ENCODE measurements at regions not wholly inside any gene's neighbourhood (a gene's known extent, or its start where the extent isn't known, plus 50 kb on each side); places are given as distances from the start of the nearest gene placed in this dataset.
"Not testable (repeated sequence)": the region's sequence is repeated elsewhere in the genome, so short reads cannot be mapped to it uniquely, and the experiment has no call there.

DNA sequence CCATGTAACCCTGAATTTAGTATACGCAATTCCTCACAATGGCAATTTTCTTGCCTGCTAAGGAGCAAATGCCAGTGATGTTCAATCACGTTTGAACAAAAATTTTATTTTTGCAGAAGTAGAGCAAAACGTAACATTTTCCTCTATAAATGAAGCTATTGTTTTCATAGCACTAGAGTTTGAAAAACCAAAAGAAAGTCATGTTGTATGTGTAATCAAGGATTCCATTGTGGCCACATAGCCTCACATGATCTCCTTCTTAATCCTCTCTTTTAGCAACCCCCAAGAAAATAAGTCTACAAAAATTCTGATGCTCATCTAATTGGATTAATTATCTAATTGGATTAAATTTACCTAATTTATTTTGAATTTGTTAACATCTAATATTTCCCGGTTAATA lies 1217.4 kb upstream of the FLRT2 start:
- no peak for DNase-seq (ENCODE audit: low spot score)

DNA sequence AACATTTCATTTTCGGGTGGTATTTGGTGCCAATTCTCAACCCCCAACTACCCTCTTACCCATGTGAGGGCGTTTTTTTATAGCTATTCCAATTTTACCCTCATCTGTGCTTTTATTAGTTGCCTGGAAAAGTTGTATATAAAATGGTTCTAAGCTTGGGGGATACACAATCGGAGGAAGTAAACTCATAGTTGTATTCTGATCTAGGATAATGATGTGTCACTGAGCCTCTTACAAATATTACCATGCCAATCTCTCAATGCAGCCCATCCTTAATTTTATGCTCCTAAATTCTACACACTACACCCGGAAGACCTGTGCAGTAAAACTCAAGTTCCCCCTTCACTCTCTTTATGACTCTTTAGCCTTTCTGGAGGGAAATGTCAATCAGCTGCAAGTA lies 1206.5 kb upstream of the FLRT2 start:
- no peak for DNase-seq (ENCODE audit: low spot score)

DNA sequence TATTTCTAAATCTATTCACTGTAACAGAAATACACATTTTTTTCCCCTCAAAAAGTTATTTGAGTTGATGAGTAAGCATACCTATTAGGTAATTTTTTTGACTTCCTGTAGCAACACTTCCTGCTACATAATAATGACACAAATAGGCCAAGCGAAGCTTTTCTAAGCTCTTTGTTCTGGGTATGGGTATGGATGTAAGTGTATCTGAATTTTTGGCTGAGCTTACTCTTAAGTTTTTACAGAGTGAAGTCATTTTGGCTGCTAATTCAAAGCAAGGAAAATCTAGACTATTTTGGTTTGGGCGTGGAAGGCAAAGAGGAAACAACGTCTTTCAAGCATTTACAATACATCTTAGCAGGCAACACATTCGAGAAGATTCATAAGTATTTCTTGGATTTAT lies 1206.0 kb upstream of the FLRT2 start:
- peak; percentile 47 for DNase-seq (ENCODE audit: low spot score)

DNA sequence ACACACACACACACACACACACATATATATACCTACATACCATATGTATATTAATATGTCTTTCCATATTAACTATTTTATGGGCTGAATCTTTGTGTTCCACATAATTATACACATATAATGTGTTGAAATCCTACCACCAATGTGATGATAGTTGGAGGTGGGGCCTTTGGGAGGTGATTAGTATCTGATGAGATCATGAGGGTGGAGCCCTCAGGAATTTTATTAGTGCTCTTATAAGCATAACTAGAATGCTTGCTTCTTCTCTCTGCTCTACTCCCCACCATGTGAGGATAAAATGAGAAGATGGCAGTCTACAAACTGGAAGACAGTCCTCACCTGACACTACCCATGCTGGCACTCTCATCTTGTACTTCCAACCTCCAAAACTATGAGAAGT lies 1193.5 kb upstream of the FLRT2 start:
- DNase-seq (ENCODE audit: low spot score): no peak

DNA sequence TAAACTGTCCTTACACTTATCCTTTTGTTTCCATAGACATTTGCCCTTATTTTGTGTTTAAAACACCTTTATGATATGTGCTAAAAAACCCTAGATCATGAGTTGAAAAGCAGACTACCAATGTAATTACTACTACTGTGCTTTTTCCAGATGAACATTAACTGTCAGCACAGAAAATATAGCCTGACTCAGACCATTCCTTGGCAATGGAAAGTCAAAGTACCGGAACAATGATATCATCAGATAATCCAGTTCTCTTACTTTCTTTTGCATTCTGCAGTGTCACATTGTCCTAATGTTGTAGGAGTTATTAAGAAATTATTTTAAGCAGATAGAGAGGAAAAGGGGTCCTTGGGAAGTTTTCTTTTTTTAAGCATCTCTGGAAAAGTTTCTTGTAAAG lies 1189.0 kb upstream of the FLRT2 start:
- peak; percentile 34 for DNase-seq (ENCODE audit: low spot score)

DNA sequence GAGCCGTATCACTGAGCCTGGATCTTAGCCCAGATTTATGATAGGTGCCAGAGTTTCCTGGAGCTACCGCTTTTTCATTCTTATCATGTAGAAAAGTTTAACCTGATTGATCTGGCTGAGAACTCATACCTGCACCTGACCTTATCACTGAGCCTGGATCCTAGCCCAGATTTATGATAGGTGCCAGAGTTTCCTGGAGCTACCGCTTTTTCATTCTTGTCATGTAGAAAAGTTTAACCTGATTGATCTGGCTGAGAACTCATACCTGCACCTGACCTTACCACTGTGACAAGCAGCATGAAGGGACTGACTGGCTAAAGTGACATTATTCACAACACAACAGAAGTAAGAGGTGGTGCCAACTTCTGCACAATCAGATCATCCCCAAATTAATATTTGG lies 1188.1 kb upstream of the FLRT2 start:
- DNase-seq (ENCODE audit: low spot score): not testable (repeated sequence)

DNA sequence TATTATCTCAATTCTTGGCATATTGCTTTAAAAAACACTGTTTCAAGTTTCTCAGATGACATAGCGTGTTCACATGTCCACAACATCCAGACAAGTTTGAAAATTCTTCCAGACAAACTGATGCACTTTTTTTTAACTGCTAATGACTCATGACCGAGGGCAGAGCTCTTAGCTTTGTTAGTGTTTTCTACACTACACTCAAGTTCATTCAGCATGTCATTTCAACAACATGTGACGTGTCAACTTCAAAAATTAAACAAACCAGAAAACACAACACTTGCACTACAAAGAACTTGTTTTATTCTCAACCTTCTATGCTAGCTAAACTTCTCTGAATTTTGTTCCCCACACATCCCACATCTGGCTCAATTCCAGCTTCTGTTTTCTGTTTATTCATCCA lies 1186.3 kb upstream of the FLRT2 start:
- DNase-seq (ENCODE audit: low spot score): peak; percentile 29

DNA sequence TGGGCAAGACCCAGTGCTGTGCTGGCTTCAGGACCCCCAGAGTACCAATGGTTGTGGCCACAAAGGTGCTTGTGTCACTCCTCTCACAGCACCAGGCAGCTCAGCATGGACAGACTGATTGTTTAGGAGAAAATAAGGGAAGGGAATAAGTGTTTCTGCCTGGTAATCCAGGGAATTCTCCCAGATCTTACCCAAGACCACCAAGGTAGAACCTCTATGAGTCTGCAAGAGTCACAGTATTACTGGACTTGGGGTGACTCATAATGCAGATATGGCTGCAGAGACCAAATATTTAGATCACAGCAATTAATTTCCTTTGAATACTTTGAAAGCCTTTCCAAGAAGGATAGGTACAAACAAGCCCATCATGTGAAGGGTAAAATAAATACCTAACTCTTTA lies 1178.3 kb upstream of the FLRT2 start:
- DNase-seq (ENCODE audit: low spot score): no peak

DNA sequence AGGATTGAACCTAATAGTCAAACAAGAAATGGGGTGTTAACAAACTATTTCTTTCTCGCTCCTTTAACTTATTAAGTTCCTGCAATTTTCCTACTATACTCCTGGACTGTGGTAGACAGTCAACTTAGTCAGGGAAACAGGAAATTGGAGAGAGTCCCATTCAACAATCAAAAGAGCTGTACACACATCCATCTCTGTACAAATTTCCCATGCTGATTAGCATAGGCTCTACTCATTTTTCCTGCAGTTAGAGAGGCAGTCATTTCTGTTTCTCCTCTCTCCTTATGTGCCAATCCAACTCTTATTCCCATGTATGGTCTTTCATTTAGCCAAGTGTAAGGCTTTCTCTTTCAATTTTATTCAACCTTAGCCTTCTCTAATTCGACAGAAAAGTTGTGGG lies 1168.5 kb upstream of the FLRT2 start:
- DNase-seq (ENCODE audit: low spot score): no peak

DNA sequence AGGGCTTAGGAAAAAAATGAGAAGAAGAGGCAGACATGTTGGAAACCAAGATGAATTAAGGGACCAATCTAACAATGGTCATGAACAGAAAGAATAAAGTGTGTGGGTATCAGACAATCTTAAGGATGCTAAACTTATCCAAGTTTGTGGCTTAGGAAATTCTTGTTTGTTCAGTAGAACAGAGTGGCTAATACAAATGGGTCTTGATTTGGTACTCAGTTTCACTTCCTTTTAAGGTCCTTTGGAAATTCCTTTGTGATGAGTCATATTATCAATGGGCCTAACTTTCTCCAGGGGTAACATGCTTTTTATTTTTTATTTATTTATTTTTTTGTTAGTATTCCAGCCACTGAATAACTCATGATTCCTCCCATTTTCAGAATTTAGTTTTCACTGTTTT lies 1154.7 kb upstream of the FLRT2 start:
- DNase-seq (ENCODE audit: low spot score): peak; percentile 40

DNA sequence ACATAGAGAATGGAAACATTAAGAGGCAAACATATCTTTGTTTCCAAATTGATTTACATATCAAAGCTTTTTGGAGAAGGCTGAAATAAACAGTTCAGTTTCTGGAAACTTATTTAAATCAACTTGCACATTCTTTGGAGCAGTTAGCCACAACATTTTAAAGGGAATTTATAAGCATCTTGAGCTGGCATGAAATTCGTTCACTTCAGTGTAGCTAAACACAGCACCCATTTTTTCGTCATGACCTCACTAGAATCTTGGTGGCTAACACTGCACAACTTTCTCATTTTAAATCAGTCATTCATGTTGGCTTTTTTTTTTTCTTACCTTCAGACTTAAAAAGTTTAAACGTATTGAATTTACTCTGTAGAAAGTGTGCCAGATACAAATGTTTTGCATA lies 1139.9 kb upstream of the FLRT2 start:
- no peak for DNase-seq (ENCODE audit: low spot score)

DNA sequence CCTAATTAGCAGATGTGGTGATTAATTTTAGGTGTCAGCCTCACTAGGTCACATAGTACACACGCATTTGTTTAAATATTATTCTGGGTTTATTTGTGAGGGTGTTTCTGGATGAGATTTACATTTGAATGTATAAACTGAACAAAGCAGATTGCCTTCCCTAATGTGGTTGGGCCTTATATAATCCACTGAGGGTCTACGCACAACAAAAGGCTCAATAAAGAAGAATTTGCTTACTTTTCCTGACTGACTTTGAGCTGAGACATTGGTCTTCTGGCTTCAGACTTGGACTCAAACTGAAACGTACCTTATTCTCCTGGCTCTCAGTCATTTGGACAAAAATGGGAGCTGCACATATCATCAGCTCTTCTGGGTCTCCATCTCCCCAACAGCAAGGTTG lies 1132.3 kb upstream of the FLRT2 start:
- no peak for DNase-seq (ENCODE audit: low spot score)

DNA sequence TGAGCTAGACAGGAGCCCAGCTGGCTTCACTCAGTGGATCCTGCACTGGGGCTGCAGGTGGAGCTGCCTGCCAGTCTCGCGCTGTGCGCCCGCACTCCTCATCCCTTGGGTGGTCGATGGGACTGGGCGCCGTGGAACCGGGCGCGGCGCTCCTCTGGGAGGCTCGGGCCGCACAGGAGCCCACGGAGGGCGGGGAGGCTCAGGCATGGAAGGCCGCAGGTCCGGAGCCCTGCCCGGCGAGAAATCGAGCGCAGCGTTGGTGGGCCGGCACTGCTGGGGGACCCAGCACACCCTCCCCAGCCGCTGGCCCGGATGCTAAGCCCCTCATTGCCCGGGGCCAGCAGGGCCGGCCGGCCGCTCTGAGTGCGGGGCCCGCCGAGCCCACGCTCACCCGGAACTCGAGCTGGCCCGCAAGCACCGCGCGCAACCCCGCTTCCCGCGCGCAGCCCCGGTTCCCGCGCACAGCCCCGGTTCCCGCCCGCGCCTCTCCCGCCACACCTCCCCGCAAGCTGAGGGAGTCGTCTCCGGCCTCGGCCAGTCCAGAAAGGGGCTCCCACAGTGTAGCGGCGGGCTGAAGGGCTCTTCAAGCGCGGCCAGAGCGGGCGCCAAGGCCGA lies 1130.5 kb upstream of the FLRT2 start:
- DNase-seq (ENCODE audit: low spot score): no peak

DNA sequence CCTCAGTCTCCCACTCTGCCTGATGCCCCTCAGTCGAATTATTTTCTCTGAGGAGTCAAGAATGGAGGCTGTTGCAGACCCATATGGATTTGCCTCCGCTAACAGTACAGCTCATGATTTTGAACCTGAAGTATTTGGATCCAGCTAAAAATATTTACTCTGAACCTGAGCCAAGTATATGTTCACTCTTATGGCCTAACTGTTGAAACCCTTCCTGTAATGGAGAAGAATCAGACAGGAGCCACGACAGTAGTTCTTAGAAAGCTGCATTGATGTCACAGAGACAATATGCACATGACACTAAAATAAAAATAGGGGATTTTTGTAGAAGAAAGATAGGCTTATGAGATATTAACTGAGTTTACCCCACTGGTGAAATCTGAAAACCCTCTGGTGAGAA lies 1128.3 kb upstream of the FLRT2 start:
- DNase-seq (ENCODE audit: low spot score): no peak

DNA sequence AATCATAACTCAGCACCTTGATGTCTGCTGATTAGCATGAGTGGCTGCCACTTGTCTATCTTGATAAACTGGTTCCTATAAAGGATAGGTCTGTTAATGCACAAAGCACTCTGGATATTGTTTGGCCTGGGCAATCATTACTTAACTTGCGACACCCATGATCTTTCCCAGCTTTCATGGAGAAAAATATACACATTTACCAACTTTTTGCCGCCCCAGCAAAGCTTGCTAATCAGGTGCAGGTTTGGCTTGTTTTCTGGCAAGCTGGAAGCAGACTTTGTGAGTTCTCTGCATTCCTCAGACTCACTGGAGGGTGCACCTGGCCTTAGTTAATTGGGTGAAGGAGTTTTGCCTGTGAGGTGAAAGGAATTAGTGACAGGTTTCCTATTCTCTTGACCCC lies 1126.4 kb upstream of the FLRT2 start:
- peak; percentile 83 for DNase-seq (ENCODE audit: low spot score)

DNA sequence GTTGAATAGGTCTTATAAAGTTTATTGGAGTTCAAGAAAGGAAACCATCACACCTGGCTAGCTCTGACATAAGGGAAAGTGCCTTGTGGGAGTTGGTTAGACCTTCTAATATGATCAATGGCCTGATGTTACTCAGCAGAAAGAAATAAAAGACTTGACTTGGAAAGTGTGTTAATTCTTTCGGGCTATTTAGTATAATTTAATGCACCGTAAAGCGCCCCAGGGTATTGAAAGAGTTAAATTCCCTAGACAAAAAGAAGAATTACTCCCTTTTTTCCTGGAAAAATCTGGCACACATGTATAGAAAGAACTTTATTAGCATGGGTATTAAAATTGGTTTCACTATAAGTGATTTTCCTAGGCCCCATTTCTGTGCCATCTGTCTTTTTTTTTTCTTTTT lies 1125.7 kb upstream of the FLRT2 start:
- no peak for DNase-seq (ENCODE audit: low spot score)

DNA sequence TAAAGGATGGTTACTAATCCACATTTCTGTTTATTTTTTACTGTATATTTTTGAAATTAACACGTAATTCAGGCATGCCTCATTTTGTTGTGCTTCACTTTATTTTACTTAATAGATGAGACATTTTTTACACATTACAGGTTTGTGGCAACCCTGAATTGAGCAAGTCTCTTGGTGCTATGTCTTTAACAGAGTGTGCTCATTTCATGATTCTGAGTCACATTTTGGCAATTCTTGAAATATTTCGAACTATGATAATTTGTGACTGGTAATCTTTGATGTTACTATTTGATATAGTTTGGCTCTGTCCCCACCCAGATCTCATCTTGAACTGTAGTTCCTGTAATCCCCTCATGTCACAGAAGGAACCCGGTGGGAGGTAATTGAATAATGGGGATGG lies 1120.5 kb upstream of the FLRT2 start:
- DNase-seq (ENCODE audit: low spot score): no peak

DNA sequence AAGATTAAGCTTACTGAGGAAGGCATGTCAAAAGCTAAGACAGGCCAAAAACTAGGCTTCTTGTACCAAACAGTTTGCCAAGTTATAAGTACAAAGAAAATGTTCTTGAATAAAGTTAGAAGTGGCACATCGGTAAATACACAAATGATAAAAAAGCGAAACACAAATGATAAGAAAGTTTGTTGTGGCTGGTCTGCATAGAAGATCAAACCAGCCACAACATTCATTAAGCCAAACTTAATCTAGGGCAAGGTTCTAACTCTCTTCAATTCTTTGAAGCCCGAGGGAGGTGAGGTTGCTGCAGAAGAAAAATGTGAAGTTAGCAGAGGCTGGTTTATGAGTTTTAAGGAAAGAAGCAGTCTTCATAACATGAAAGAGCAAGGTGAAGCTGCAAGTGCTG lies 1119.6 kb upstream of the FLRT2 start:
- no peak for DNase-seq (ENCODE audit: low spot score)

DNA sequence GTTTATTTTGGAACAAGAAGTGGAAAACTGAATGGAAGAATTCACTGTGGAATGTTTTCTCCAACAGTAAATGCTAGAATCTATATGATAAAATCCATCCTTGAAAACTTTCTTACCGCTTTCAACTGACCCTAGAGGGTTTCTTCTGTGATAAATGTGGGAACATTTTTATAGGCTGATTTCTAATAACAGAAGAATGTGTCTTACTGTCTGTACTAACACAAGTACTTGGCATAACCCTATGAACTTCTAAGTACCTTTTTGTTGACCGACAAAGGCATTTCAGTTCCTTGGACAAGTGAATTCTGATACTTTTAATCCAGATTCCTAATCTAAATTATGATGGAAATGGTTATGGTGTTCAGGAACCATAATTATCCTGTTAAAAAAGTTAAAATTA lies 1109.7 kb upstream of the FLRT2 start:
- DNase-seq (ENCODE audit: low spot score): no peak

DNA sequence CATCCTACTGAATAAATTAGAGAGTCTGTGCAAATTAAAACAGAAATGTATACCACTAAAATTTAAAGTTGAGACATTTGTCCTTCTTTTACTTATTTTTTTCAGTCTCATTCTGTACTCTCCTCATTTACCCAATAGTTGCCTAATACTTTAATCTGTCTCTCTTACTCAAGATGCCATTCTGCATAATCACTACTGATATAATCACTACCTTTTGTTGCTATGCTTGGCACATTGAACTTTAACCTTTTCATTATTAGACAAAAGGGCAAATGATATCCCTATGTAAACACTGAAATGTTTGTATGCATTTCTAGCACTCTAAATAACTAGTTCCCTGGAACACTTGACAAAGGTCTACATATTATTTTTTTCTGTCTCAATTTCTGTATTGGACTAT lies 1108.3 kb upstream of the FLRT2 start:
- DNase-seq (ENCODE audit: low spot score): no peak

DNA sequence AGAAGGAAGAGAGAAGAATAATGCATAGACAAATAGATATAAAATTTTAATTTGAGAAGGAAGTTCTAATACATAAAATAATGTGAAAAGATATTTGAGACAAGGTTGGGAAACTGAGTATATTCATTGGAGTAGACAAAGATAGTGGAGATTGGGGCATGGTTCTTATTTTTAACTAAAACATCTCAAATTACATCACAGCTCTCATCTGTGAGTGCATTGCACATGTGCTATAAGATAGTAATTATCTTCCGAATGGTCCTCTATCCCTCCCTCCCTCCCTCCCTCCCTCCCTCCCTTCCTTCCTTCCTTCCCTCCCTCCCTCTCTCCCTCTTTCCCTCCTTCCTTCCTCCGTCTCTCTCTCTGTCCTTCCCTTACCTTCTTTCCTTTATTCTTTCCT lies 1104.0 kb upstream of the FLRT2 start:
- no peak for DNase-seq (ENCODE audit: low spot score)

DNA sequence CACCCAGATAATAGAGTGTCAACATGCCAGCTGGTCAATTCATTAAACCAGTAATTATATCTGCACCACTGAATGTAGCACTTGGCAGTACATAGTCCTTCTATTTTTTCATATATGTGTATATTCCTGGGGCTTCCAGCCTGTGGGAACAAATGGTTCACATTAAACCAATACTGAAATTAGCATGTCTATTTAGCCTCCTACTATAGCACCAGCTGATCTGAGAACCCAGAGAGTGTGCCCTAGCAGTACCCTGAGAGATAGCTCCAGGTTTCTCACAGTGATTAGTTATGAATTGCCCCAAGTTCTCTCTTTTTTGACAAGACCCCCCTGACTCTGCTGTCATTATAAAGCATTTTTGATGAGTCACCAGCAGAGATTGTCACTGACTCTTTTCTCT lies 1097.3 kb upstream of the FLRT2 start:
- no peak for DNase-seq (ENCODE audit: low spot score)

DNA sequence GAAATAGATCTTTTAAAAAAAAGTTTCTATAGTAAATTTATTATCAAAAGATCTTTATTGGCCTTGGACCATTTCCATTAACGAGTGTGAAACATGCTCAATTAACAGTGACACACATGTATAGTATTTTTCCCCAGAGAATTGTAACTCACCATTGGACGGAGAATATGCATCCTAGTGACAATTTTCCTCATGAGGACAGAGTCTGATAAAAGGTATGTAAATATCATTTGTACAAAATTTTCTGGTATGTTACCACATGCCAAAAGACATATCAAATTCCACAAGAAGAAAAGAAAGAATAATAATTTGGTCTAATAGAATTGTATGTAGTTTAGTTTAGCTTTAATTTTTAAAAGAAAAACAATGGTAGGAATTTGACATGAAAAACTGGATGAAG lies 1096.0 kb upstream of the FLRT2 start:
- DNase-seq (ENCODE audit: low spot score): no peak

DNA sequence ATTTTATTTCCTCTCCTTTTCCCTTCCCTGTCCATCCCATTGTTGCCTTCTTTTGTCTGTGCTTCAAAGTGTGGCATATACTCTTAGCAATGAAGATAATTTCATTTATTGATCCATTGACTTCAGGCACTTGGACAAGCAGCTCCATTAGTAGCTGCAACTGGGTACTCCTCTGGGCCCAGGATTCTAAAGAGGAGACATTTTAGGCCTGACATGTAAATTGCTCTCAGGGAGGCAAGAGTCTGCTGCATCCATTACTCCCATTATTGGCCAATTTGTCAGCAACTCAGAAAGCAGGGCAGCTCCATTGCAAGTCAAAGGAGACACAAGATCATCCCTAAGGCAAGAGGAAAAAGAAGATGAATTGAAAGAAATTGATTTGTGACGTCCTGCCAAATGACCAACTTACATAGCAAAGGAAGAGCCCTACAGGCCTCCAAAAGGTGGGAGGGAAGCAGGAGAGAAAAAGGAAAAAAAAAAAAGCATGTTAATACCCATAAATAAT lies 1094.1 kb upstream of the FLRT2 start:
- no peak for DNase-seq (ENCODE audit: low spot score)

DNA sequence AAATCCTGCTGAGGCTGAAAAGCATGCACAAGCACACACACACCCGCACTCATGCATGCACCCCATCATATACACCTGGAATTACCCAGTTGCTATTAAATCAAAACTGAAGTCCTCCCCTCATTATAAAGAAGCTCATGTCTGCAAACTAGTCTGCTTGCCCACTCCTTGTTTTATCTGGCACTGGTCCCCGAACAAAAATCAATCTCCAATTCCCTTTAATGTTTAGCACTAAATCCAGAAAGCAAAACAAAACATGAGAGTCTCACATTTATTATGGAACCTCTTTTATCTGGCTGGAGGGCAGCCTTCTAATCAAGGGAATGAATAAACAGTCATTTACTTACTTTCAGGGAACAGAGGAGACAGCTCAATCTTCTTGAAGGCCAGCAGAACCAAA lies 1093.4 kb upstream of the FLRT2 start:
- no peak for DNase-seq (ENCODE audit: low spot score)
